Endothelial cell of hepatic sinusoid (primary cell): ENCODE measurements at regions not wholly inside any gene's neighbourhood (a gene's known extent, or its start where the extent isn't known, plus 50 kb on each side); places are given as distances from the start of the nearest gene placed in this dataset.

Experiments used
- in situ Hi-C: cut with HindIII; loops from 2 replicates; pipeline ENCODE4 v1.10.0; 2017; ENCODE audit warnings: low sequenced_read_pairs

GRCh38 chr2:144248350-144249034 is 271.4 kb downstream of the ZEB2 start:
- in situ Hi-C loops: no loop called here

- in situ Hi-C loops: no loop called here
Measured at GRCh38 chr2:144244938-144245337, 275.0 kb downstream of the ZEB2 start.

DNA sequence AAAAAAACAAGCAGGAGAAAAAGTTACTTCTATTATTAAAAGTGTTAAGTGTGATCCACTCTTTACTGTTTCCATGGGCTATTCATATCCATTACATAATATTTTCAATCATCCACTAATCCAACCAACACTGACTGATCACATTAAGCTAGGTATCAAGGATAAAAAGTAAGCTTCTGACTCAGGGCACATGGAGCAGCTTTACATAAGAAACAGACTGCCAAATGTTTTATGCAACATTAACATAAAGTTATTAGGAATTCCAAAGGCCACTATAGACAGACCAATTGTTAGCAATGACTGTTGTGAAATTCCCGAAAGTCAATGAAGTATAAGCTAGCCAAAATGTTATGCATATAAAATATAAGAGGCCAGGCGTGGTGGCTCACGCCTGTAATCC is 277.6 kb downstream of the ZEB2 start:
- in situ Hi-C loops: no loop called here

GRCh38 chr2:144241801-144242200 is 278.1 kb downstream of the ZEB2 start:
- in situ Hi-C loops: no loop called here

- in situ Hi-C loops: no loop called here
Measured at GRCh38 chr2:144240656-144241339, 279.1 kb downstream of the ZEB2 start.

GRCh38 chr2:144239726-144240125 is 280.2 kb downstream of the ZEB2 start:
- in situ Hi-C loops: no loop called here

DNA sequence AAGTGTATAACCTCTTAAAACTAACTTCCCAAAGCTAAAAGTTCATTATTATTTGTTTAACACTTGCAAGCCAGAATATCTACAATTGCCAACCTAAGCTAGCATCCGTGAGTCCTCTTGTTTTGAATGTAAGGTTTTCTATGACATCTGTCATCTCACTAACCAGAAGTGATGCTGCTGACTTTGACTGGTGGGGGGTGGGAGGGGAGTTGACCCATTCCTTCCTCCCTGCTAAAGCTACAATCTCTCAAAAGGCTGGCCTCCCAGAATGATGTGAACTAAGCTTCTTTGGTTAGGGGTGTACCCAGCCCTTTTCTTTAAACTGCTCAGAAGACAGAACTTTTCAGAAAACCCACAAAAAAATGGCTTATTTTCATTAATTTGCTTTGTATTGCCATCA is 280.6 kb downstream of the ZEB2 start:
- in situ Hi-C loops: no loop called here

- in situ Hi-C loops: no loop called here
Measured at GRCh38 chr2:144237830-144238627, 281.9 kb downstream of the ZEB2 start.

- in situ Hi-C loops: no loop called here
Measured at GRCh38 chr2:144237108-144237507, 282.8 kb downstream of the ZEB2 start.

DNA sequence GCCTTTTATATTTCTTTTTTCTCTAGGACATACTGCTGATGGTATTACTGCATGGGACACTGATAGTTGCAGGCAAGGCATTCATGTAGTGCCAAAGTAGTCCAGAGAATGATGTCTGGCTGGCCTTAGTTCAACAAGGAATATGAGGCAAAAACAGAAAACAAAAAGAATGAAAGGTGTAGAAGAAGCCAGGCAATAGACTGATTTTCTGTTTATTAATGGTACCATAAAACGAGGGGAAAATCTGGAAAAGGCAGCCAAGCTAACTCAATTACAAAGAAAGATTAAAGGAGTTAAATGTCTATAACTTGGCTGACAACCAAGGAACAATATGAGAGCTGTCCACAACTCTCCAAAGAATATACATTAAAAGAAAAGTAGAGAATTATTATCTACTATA is 284.9 kb downstream of the ZEB2 start:
- in situ Hi-C loops: no loop called here

DNA sequence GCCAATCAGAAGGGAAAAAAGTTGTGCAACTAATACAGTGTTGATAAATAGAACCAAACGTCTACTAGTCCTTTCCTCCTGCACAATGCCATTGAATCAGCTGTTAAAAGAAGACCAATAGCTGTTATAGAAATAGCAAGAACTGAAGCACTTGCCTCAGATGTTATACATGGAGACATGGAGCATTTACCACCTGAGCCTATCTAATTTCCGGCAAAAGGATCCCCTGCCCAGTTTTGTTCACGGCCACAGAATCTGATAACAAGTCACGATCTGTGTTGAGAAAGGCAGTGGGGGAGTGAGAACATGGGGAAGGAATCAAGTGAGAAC is 285.4 kb downstream of the ZEB2 start:
- in situ Hi-C loops: no loop called here

DNA sequence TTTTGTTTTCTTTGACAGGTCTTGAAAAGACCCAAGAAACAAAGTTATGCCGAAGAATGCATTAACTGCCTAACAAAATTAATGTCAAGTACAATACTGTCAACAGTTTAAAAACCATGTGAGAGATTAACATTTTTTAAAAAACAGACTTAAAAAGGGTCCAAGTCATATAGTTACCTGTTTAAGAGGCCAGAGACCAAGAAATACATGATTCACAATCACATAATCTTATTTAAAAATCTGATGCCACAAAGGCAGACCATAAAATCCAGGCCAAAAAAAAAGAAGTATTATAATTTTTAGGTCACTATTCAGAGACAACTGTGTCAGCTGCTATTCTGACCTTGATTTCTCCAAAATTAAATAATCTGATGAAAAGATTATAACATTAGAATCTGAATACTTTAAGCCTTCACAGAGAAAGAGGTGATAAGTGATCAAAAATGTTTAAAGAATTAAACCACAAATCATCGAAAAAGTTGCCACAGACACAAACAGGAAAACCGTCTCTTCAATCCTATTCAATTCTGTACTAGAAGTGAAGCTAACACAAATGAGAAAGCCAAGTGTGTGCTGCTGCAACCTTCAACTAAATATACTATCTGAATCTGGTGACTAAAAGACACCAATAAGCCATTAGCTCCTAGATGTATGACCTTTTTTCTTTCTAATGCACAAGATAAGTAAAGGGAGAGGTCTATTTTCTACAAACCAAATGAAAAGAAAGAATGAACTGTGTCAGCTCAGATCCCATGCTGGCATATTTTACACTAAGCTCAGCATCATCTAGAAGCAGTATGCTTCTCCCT is 286.0 kb downstream of the ZEB2 start:
- in situ Hi-C loops: no loop called here

GRCh38 chr2:144233317-144233716 is 286.6 kb downstream of the ZEB2 start:
- in situ Hi-C loops: no loop called here

- in situ Hi-C loops: no loop called here
Measured at GRCh38 chr2:144230448-144231085, 289.4 kb downstream of the ZEB2 start.

DNA sequence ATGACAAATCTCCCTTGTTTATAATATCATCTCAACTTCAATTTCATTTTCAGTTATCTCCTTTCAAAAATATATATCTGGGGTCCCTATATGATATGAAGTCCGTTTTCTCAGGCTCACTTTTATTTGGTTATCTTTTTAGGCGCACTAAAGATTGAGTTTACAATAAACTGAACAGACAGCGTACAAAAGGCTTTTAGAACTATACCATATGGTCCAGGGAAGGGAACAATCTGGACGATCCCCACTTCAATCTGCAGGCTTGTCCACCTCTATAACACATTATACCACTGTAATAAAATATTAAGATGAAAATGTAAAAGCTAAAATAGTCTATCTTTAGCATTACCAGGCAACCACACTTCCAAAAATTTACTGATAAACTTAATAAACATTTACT is 289.9 kb downstream of the ZEB2 start:
- in situ Hi-C loops: no loop called here

- in situ Hi-C loops: no loop called here
Measured at GRCh38 chr2:144229296-144229695, 290.6 kb downstream of the ZEB2 start.

- in situ Hi-C loops: no loop called here
Measured at GRCh38 chr2:144227427-144228105, 292.4 kb downstream of the ZEB2 start.

- in situ Hi-C loops: no loop called here
Measured at GRCh38 chr2:144225076-144225475, 294.8 kb downstream of the ZEB2 start.

- in situ Hi-C loops: no loop called here
Measured at GRCh38 chr2:144224472-144224871, 295.4 kb downstream of the ZEB2 start.

DNA sequence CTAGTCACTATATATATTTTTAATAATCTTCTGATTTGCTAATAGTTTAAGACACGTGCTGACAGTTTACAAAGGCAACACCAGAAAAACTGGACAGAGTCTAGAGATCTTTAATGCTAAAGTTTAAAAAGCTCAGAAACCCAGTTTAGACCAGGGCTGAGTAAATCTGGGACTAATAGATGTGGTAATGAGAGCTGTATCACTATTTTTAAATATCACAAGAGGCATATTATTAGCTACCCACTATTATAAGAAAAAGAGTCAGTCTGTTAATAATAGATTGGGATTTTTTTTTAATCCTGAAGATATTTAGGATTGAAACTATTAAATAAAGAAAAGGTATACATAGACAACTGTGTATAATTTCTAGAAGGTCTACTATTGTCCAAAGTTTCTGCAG is 299.9 kb downstream of the ZEB2 start:
- in situ Hi-C loops: no loop called here
